ENCODE measurements at regions not wholly inside any gene's neighbourhood (a gene's known extent, or its start where the extent isn't known, plus 50 kb on each side); places are given as distances from the start of the nearest gene placed in this dataset.

DNA sequence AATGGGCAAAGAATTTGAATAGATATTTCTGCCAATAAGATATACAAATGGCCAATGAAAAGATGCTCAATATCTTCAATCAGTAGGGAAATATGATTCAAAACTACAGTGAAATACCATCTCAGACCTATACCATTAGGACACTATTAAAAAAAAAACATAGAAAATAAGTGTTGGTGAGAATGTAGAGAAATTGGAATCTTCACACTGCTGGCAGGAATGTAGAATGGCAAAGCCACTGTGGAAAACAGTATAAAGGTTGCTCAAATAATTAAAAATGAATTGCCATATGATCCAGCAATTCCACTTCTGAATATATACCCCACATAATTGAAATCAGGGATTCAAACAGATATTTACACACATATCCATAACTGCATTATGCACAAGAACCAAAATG is 88.1 kb upstream of the STARD13 start:
- no peak for DNase-seq

DNA sequence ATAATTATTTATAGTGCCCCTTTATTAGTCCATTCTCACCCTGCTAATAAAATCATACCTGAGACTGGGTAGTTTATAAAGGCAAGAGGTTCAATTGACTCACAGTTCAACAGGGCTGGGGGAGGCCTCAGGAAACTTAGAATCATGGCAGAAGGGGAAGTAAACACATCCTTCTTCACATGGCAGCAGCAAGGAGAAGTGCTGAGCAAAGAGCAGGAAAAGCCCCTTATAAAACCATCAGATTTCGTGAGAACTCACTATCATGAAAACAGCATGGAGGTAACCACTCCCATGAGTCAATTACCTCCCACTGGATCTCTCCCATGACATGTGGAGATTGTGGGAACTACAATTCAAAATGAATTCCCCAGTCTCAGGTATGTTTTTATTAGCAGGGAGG is 89.9 kb upstream of the STARD13 start:
- no peak for DNase-seq

DNA sequence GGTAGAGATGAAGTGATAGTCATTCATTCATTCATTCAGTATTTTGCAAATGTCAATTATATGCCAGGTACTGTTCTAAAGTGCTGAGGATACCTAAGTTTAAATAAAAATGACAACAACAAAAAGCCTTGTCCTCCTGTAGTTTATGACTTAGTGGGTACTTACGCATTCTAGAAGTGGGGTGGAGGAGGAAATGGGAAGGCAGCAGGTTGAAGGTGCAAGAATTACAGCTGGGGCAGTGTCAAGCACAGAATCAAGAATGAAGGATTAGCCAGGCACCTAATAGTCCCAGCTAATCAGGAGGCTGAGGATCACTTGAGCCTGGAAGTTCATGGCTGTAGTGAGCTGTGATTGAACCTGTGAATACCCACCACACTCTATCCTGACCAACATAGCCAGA is 90.7 kb upstream of the STARD13 start:
- no peak for DNase-seq

DNA sequence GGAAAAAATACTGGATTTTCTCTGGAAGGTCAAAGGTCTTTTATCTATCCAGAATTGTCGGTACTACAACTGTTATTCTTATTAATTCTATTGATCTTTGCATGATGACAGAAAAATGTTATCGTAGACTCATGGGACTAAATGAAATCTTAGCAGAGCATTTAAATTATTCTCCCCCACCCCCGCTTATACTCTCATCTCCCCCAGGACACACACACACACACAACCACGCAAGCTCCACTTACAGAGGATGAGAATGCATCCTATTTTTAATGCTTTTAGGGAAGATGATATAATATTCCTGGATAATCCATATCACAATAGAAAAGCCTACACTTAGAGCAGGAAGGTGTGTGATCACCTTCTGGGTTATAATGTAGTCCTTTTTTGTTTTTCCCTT is 91.9 kb upstream of the STARD13 start:
- no peak for DNase-seq

DNA sequence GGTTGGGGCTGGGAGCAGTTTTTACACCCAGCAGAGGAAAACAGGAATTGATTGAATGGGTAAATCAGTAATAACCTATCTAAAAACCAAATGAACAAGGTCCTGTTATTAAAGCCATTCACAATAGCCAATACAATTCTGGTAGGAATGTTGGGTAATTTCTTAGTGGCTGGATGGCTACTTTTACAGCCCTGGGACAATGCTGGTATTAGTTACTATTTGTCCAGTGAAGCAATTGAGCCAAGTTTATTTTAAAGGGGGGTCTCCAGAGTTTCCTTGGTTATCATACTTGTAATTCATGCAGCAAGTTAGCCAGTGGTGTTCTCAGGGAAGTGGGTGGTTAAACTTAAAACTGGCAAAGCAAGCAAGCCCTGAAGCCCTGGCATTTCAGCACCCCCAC is 92.3 kb upstream of the STARD13 start:
- DNase-seq: no peak

DNA sequence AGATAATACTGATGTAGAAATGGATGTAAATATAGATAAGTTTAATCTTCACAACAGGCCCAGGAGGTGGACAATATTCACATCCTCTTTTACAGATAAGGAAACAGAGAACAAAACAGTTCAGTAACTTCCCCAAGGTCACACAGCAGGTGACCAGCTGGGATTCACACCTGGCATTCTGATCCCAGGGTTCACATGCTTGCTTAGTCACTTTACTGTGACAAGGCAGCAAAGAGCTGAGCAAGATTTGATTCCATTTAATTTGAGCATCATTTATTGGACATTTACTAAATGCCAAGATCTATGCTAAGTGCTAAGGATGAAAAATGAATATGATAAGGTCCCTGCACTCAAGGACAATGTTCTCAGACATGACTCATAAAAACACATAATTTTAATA is 94.1 kb upstream of the STARD13 start:
- no peak for DNase-seq

DNA sequence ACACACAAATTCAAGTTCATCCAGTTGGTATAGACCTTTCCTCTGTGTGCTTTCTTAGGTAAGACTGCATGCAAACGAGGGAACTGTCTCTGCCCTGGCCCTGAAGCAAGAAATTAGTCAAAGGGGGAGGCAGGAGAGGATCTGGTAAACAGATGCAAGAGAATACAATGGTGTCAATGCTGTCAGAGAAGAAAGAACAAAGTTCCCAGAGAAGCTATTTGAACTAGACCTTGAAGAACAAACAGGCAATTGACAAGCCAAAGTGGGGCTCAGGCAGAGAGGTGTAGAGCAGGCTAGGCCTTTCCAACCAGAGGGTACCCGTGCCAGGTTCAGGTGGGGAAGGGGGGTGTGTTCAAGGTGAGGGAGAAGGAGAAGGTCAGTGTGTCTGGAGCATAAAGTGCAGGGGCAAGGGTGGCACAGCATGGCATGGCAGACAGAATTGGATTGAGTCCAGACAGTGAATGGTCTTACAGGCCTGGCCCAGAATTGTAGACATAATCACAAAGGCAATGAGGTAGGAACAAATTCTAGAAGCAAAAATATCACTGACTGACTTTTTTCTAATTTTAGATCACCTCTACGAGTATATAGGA is 95.0 kb upstream of the STARD13 start:
- DNase-seq: no peak

DNA sequence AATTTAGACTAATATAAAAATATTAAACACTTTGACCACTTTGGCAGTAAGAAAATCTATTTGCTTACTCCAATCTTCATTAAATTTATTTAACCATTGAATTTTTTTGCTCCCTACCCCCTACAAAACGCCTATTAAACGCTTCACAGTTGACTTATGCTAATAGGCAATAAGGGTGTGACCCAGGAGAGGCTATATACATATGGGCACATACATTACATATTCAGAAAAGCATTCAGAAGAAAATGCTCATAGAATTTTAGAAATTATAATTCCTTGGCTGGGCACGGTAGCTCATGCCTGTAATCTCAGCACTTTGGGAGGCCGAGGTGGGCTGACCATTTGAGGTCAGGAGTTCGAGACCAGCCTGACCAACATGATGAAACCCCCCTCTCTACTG is 95.6 kb upstream of the STARD13 start:
- no peak for DNase-seq

DNA sequence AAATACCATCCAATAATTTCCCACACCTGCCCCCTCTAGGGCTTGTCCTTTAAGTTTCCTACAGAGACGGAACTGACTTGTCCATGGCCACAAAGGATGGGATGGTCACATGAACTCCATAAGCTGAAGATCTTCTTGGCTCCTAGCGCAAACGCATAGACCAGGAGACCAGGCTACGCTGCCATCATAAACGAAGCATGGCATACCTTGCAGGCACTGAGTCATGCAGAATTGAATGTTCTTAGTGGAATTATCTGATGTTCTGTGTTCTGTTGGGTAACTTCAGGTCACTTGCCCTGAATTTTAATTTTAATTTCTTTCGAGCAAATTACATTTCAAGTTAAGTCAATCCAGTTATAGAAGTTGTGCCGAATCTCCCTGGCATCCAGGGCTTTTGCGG is 96.4 kb upstream of the STARD13 start:
- no peak for DNase-seq

DNA sequence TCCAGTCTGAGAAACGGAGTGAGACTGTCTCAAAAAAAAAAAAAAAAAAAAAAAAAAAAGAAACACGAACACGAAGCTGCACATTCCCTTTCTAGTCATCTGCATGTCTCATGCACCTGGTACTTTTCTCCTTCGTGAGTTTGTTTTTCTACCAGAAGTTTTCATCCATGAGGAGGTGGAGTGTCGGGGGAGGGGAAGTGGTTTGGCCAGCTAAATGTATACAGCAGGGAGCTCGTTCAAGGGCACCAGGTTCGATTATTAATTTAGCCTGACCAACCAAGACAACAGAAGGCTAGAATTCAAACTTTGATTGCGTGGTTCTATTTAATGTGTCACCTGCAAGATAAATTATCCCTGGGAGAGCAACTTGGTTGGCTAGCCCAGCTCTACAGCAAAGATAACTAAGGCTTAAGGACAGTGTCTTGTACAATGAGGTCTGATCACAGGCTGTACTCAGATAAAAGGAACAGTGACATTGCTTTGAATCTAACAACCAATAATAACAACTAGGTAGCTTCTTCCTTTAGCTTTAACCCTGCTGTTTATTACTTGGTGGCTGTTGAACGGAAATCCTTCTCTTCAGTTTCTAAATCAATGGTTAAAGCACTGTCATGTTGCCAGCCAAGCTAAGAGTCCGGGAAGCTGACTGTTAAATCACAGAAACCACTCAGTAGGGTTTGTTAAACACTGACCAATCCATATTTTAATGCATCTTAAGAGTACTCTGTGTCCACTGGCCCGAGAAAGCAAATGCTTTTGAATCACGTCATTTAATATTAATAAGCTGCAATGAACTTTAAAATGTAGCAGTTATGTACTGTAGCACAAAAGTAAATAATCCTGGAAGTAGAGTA is 98.4 kb upstream of the STARD13 start:
- no peak for DNase-seq

DNA sequence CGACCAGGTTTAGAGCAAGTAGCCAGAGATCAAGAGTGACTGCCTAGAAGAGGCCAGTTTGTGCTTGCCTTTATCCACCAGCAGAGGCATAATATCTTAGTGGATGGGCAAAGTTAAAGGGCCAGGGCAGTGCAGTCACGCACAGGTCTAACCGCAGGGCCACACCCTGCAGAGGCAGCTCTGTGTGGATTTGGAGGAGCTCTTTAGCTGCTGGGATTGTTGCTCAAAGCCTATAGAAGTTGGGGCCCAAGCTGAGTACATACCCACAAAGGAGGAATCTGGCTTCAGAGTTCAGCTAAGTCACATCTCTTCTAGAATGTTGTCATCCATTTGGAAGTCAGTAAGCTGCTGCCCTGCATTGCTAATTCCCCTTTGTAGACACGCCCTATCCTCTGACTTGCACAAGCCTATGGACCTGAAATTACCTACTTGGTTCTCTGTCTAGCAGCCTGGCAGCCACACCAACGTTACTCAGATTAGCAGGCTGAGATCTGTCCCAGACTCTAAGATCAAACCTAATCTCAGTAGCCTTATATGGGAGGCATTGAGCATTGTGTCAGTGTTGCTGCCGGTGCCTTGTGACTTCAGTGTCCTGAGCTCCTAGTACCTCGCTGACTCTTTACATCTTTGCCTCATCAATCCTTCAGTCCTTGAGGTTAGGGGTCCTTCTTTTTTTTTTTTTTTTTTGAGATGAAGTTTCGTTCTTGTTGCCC is 102.9 kb upstream of the STARD13 start:
- no peak for DNase-seq

DNA sequence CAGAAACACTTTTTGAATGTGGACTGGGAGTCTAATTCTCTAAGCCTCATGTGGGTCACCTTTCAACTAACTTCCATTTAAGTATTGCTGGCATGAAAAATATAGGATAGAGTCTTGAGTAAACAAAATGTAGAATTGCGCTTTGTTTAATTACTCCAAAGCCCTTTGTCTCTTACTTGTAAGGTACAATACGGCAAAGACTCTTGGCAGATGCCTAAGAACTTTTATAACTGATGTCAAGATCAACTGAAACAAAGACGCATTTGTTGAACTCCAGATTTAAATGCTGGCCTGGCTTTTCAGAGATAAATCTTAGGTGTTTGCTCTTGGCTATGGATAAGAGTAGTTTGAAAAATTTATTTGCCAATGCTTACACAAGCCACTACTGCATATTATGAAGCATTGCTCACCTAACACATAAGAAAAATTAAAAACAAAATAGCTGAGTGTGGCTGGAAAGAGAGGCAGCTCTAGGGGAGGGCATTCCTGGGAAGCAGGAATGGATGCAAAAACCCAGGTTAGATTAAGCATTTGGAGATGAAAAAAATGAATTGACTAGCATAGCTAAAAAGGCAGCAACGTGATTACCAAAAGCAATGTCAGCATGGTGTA is 107.3 kb upstream of the STARD13 start:
- no peak for DNase-seq

DNA sequence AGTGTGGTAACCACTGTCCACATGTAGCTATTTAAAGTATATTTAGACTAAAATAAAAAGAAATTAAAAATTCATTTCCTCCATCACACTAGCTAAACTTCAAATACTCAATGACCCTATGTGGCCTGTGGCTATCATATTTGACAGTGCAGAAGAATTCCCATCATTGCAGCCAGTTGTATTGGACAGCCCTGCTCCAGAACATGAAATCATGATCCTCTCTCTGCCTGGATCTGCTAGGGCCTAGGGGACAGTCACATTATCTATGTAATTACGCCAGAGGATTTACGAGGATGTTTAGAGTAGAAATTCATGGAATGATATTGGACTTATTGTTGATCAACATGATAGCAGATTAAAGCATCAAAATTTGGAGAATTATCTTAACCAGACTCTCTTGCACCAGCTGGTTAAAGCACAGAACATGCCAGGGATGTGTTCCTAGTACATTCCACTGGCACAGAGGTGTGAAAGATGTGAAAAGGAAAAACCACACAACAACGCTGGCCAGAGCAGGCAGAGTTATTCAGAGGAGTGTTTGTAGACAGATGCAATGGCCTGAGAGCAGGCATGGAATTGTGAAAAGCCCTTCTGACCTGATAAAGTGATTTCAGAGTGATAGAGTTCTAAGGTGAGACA is 108.9 kb upstream of the STARD13 start:
- DNase-seq: no peak

DNA sequence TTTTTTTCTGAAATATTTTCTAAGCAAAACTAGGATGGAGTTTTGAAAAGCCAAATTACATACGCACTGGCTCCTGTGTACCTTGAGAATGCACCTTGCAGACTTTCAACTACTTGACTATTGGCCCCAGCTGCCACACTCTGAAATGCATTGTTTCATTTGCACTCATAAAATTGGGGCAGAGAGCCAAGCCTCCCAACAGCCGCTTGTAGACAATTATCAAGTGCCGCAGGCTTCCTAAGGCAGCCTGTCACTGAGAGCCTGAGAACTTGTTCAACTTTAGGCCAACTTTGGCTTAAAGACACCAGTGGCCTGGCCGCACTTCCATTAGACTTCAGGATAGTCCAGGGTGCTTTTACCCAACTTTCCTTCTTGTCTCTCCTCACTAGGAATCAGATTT is 115.7 kb upstream of the STARD13 start:
- DNase-seq: no peak

DNA sequence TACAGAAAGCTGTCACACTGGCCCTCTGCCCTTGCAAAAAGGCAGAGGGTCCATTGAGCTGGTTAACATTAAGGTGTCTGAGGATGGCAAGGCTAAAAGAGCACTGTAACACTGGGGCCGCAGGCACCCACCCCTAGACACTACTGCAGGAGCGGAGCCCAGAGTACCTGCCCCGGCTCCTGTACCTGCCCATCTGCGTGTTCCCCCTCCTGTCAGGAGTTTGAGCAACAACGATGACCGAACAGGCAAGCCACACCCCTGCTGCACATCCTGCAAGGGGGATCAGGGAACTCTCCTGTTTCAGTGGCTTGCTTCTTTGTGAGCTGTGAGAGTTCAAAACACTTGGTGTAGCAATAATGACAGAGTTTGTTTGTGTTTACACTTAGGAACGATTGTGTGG is 117.4 kb upstream of the STARD13 start:
- no peak for DNase-seq

DNA sequence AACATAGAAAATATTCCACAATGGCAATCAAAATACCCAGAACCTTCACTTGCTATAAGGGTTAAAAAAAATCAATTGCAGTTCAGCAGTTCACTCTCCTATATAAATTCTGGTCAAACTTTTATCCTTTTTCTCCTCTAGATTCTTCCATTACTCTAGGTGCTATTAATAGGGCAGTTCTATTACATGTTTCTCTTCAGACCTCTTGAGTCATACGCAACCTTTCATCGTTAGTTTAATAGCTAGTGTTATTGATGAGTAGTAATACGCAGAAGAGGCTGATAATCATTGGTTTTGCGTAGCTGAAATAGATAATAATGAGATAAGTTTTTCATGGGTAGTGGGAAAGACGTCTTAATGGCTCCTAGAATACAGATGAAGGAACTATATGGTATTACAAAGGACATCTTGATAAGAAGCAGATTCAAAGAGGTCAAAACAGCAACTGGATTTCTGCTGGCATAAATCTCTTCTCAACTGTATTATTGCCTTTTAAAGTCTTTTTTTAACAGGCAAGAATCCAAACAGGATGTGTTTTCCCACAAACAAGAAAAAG is 118.3 kb upstream of the STARD13 start:
- DNase-seq: no peak

DNA sequence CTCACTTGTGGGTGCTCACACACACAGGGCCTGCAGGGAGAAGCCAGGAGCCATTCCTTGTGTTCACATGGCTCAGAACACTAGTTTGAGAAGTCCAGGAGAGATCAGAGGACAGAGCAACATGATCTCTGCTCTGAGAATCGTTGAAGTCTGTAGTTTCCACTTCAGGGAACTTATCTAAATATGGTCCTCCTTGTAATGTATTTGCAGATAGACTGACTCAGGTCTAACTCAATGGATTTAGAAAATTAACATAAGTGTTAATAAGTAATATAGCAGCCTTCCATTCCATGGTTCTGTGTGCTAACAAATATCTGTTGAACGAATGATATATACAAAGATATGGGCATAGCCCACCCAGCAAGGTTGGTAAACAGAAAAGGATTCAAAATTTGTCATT is 119.8 kb upstream of the STARD13 start:
- DNase-seq: no peak

DNA sequence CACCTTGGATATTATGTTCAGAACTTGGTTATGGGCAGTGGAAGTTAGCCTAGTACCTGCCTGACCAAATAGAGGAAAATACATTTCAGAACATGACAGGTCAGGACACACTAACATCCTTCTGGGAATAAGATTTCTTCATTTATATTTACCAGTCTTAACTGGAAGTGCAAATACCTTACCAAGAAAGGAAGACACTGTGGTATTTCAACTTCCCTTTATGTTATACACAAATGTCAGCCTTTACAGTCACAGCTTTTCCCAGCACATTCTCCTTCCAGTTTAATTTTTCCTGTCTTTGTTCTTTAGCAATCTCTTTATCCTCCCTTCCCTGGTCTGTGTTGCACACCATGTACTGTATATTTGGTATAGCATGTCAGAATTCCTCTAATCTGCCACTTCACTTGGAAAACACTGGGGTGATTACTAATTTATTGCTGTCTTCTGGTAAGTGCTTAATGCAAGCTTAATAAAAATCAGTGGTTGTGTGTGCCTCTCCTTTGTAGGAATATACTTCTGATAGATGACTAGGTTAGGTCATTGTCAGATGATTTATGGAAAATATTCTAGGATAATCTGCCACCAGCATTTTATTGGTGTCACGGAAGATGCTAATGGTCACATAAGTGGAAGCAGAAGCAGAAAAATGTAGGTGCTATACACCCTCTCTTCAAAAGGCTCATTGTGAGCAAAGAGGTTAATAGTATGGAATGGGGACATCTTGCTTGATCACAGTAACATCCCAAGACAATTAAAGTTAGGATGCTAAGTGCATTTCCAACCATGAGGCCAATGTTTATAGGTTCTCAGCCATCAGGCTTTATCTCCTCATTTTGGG is 124.3 kb upstream of the STARD13 start:
- no peak for DNase-seq

DNA sequence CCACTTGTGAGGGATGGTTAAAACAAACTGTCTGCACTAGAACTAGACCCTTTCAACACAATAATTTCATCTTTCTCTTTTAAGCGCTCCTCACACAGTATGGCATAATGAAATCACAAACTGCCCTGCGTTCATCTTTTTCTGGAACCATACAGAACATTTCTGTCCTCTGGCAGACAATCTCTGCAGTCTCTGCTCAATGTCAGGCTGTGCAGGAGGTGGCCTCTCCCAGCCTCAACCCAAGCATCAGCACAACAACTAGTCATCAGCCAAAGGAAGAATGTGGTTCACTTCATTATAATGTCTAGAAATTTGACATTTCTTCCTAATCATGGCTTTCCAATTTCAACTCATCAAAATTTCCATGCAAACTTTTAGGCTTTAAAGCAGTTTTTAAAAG is 125.1 kb upstream of the STARD13 start:
- no peak for DNase-seq

DNA sequence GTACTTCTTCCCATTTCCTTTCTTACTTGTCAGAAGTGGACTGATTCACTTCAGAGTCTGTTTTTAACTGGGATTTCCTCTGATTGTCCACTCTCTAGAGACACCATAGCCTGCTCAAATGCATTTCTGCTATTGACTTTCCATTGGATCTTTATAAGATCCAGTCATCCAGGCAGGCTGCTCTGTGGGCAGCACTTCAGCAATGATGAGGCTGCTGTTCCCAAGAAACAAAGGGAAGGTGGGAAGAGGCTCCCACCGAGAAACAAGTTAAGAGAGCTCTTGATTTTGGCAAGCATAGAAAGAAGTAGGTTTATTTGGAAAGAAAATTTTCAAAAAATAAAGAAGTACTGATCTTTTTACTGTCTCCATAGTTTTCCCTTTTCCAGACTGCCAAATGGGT is 125.8 kb upstream of the STARD13 start:
- DNase-seq: no peak

DNA sequence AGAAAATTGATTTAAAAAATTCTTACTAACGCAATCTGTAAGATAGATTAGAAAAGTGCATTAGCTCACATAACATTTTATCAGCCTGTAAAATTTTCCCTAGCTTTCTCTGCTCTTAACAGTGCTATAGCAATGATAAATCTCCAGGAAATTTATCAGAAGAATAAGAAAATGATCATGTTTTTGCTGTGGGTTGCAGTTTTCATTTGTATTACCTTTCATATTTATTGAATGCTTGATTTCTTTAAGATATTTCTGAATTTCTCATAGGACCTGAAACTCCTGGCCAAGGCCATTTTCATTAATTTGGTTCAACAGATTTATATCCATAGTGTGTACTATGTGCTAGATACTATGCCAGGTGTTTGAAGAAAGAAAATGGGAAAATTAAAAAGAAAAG is 130.3 kb upstream of the STARD13 start:
- DNase-seq: no peak
